H1 (cell line): ENCODE measurements at regions not wholly inside any gene's neighbourhood (a gene's known extent, or its start where the extent isn't known, plus 50 kb on each side); places are given as distances from the start of the nearest gene placed in this dataset.

Experiments
- CTCF ChIA-PET: fragments of 300-600 bp; sonication (Branson Sonifier 250); formaldehyde crosslinking; loops from one replicate; lab custom pipeline; 2021; ENCODE audit not compliant: partially characterized antibody; lab: Charles Lee
- POLR2A ChIA-PET: fragments of 300-600 bp; sonication (Branson Sonifier 250); formaldehyde crosslinking; loops from one replicate; lab custom pipeline; 2021; ENCODE audit warnings: inconsistent platforms; ENCODE audit not compliant: partially characterized antibody; lab: Charles Lee
- DNase-seq, 2 experiments: peaks; one replicate each; pipeline versions ENCODE4 v3.0.0 to v3.0.0-alpha.2; 2010 to 2022; ENCODE audit warnings: low spot score in 2 of 2, low read depth in 1 of 2, mixed read lengths in 1 of 2
- FAIRE-seq: peaks from 2 replicates; lab custom pipeline; 2011; peaks lifted over from hg19 to GRCh38; lab: Jason Lieb, UNC
- H2AFZ ChIP-seq: 2 replicates; pipeline ENCODE4 v1.8.1; 2012; ENCODE audit warnings: low read length, inconsistent platforms
- H2AK5ac ChIP-seq: 2 replicates; pipeline ENCODE4 v1.6.1; 2013; ENCODE audit warnings: low read depth, low read length
- H2BK120ac ChIP-seq: replicated peaks from 2 replicates; pipeline ENCODE3; 2013; ENCODE audit warnings: low read depth, low read length, inconsistent platforms
- H2BK12ac ChIP-seq: 2 replicates; pipeline ENCODE4 v1.6.1; 2013; ENCODE audit warnings: low read depth, low read length
- H2BK15ac ChIP-seq: 2 replicates; pipeline ENCODE4 v1.6.1; 2013; ENCODE audit warnings: low read length
- H2BK20ac ChIP-seq: 2 replicates; pipeline ENCODE4 v1.6.1; 2013; ENCODE audit warnings: low read length
- H2BK5ac ChIP-seq: 2 replicates; pipeline ENCODE4 v1.6.1; 2013; ENCODE audit warnings: low read depth, low read length
- H3K14ac ChIP-seq: 2 replicates; pipeline ENCODE4 v1.6.1; 2013; ENCODE audit warnings: inconsistent platforms; ENCODE audit not compliant: insufficient read length
- H3K18ac ChIP-seq: 2 replicates; pipeline ENCODE4 v1.6.1; 2013; ENCODE audit warnings: low read length; ENCODE audit errors: extremely low read depth
- H3K23ac ChIP-seq: 2 replicates; pipeline ENCODE4 v1.6.1; 2013; ENCODE audit warnings: inconsistent platforms; ENCODE audit not compliant: insufficient read length
- H3K23me2 ChIP-seq: 2 replicates; pipeline ENCODE4 v1.6.1; 2013; ENCODE audit warnings: low read depth, low read length
- H3K27ac ChIP-seq: 2 replicates; pipeline ENCODE4 v1.6.1; 2011; ENCODE audit warnings: low read depth, low read length, inconsistent platforms
- H3K27me3 ChIP-seq, 4 experiments: replicated peaks in 1 of 4; 1 replicate in 1 of 4; 2 replicates in 3 of 4; pipeline versions ENCODE4 v1.6.1 to v1.8.1; 2011 to 2013; ENCODE audit warnings: low read length in 3 of 4, mild to moderate bottlenecking in 3 of 4, inconsistent platforms in 2 of 4, mixed read lengths in 2 of 4, moderate library complexity in 1 of 4; ENCODE audit not compliant: control insufficient read depth in 3 of 4, insufficient read depth in 3 of 4; ENCODE audit errors: extremely low read depth in 1 of 4
- H3K36me3 ChIP-seq, 4 experiments: 2 replicates each; pipeline versions ENCODE4 v1.6.1 to v1.8.1; 2011 to 2013; ENCODE audit warnings: mild to moderate bottlenecking in 4 of 4, low read length in 3 of 4, moderate library complexity in 2 of 4, control low read depth in 1 of 4, inconsistent platforms in 1 of 4; ENCODE audit not compliant: insufficient read depth in 4 of 4, control insufficient read depth in 2 of 4
- H3K4ac ChIP-seq: replicated peaks from 2 replicates; pipeline ENCODE3; 2013; ENCODE audit warnings: low read length, low read depth, mixed read lengths, inconsistent platforms; ENCODE audit not compliant: insufficient read length
- H3K4me1 ChIP-seq, 4 experiments: replicated peaks in 1 of 4; 1 replicate in 1 of 4; 2 replicates in 3 of 4; pipeline versions ENCODE4 v1.6.1 to v1.8.1; 2011 to 2013; ENCODE audit warnings: low read length in 3 of 4, inconsistent platforms in 2 of 4, mixed read lengths in 1 of 4; ENCODE audit not compliant: insufficient read depth in 4 of 4, control insufficient read depth in 3 of 4
- H3K4me2 ChIP-seq, 2 experiments: 2 replicates each; pipeline versions ENCODE4 v1.6.1 to v1.8.1; 2011 to 2013; ENCODE audit warnings: low read depth in 2 of 2, low read length in 2 of 2, control low read depth in 1 of 2, inconsistent platforms in 1 of 2, mild to moderate bottlenecking in 1 of 2; ENCODE audit not compliant: insufficient read depth in 1 of 2
- H3K4me3 ChIP-seq, 4 experiments: fragments of 200-600, 300-600 bp in 1 of 4; sonication (generic), shearing (Covaris generic), sonication (Bioruptor Twin) in 1 of 4; 2 replicates each; pipeline versions ENCODE4 v1.5.1 to v1.8.1; 2011 to 2016; ENCODE audit warnings: low read length in 4 of 4, low read depth in 3 of 4, control low read depth in 2 of 4, inconsistent platforms in 2 of 4, mild to moderate bottlenecking in 2 of 4, mixed read lengths in 1 of 4, moderate library complexity in 1 of 4; ENCODE audit not compliant: insufficient read depth in 2 of 4; ENCODE audit errors: extremely low read depth in 1 of 4
- H3K56ac ChIP-seq: replicated peaks from 2 replicates; pipeline ENCODE3; 2013; ENCODE audit warnings: low read depth, mild to moderate bottlenecking, mixed read lengths, low read length, inconsistent platforms; ENCODE audit not compliant: insufficient read length
- H3K79me1 ChIP-seq: 2 replicates; pipeline ENCODE4 v1.6.1; 2013; ENCODE audit warnings: low read depth, low read length, control low read depth
- H3K79me2 ChIP-seq, 2 experiments: 2 replicates each; pipeline versions ENCODE4 v1.6.1 to v1.8.1; 2012 to 2013; ENCODE audit warnings: low read length in 2 of 2, mild to moderate bottlenecking in 2 of 2, inconsistent platforms in 1 of 2; ENCODE audit not compliant: insufficient read depth in 2 of 2, control insufficient read depth in 1 of 2
- H3K9ac ChIP-seq, 4 experiments: replicated peaks in 1 of 4; 1 replicate in 1 of 4; 2 replicates in 3 of 4; pipeline versions ENCODE4 v1.6.1 to v1.8.1; 2011 to 2013; ENCODE audit warnings: low read depth in 3 of 4, low read length in 3 of 4, control low read depth in 2 of 4, mild to moderate bottlenecking in 2 of 4, moderate library complexity in 2 of 4, inconsistent platforms in 1 of 4; ENCODE audit errors: extremely low read depth in 1 of 4
- H3K9me3 ChIP-seq, 2 experiments: 2 replicates each; pipeline versions ENCODE4 v1.6.1 to v1.8.1; 2012 to 2013; ENCODE audit warnings: mild to moderate bottlenecking in 2 of 2, moderate library complexity in 2 of 2, control low read depth in 1 of 2, inconsistent platforms in 1 of 2, low read depth in 1 of 2, low read length in 1 of 2, mixed read lengths in 1 of 2; ENCODE audit not compliant: insufficient read depth in 2 of 2
- H4K20me1 ChIP-seq, 2 experiments: replicated peaks in 1 of 2; 2 replicates each; pipeline versions ENCODE3 to v1.8.1; 2011 to 2013; ENCODE audit warnings: inconsistent platforms in 2 of 2, low read length in 2 of 2, mild to moderate bottlenecking in 1 of 2; ENCODE audit not compliant: insufficient read depth in 2 of 2, control insufficient read depth in 1 of 2
- H4K5ac ChIP-seq: 2 replicates; pipeline ENCODE4 v1.6.1; 2013; ENCODE audit warnings: low read length, low read depth, mixed read lengths, inconsistent platforms; ENCODE audit not compliant: insufficient read length
- H4K8ac ChIP-seq: 2 replicates; pipeline ENCODE4 v1.8.0; 2013; ENCODE audit warnings: mild to moderate bottlenecking, moderate library complexity, low read length, inconsistent platforms; ENCODE audit not compliant: insufficient read depth; ENCODE audit errors: extremely low read depth
- H4K91ac ChIP-seq: replicated peaks from 2 replicates; pipeline ENCODE3; 2013; ENCODE audit warnings: low read length, mixed read lengths, inconsistent platforms; ENCODE audit not compliant: insufficient read length
- CTBP2 ChIP-seq: IDR thresholded peaks from 2 replicates; pipeline ENCODE4 v1.7.0; 2011; ENCODE audit warnings: borderline replicate concordance, mild to moderate bottlenecking, moderate library complexity, mixed read lengths, low read length; ENCODE audit not compliant: insufficient read depth, insufficient read length
- EP300 ChIP-seq, 2 experiments: IDR thresholded peaks; 1 replicate in 1 of 2; 2 replicates in 1 of 2; pipeline ENCODE4 v1.6.1; 2011 to 2012; ENCODE audit warnings: low read depth in 2 of 2, low read length in 2 of 2, mild to moderate bottlenecking in 2 of 2, borderline replicate concordance in 1 of 2, inconsistent platforms in 1 of 2, moderate library complexity in 1 of 2
- KDM4A ChIP-seq: IDR thresholded peaks from one replicate; pipeline ENCODE4 v1.7.1; 2012; ENCODE audit warnings: low read depth, mild to moderate bottlenecking, moderate library complexity, low read length, inconsistent platforms; ENCODE audit not compliant: severe bottlenecking
- SIN3A ChIP-seq, 2 experiments: IDR thresholded peaks in 1 of 2; conservative IDR thresholded peaks in 1 of 2; 2 replicates each; pipeline ENCODE4 v1.6.1; 2011 to 2012; ENCODE audit warnings: low read length in 2 of 2, improper control_type of control experiment in 1 of 2, low read depth in 1 of 2, mild to moderate bottlenecking in 1 of 2

GRCh38 chr4:134548052-134548628 is 346.6 kb upstream of the PABPC4L start:
- ChIA-PET POLR2A (no interaction called here), CTCF (interaction anchor here (0.6 kb wide), 1 partner anchor 1977 kb away, joined by 3 read pairs; no protein-coding TSS in a partner anchor)
- Histone ChIP-seq H2BK20ac (no peak overlapping the region), H3K27ac (no peak overlapping the region), H4K91ac (no peak overlapping the region), H3K27me3 (peaks cover 0 to 2% (median 0%) of the 10 kb centered on the region in 4 experiments; a peak in 1 of 7 replicates), H3K4ac (no peak overlapping the region), H2BK15ac (no peak overlapping the region), H4K5ac (no peak overlapping the region), H2BK5ac (no peak overlapping the region), H2AFZ (no peak overlapping the region), H2BK12ac (no peak overlapping the region), H3K4me2 (no peak overlapping the region), H3K23ac (no peak overlapping the region), H3K18ac (no peak overlapping the region), H3K23me2 (no peaks in the 10 kb centered on the region), H3K79me2 (no peaks in the 10 kb centered on the region), H3K9ac (no peak overlapping the region), H3K4me3 (no peak overlapping the region), H4K20me1 (no peaks in the 10 kb centered on the region), H3K14ac (no peak overlapping the region), H3K56ac (no peak overlapping the region), H3K36me3 (peaks cover 0 to 5% (median 0%) of the 10 kb centered on the region in 4 experiments; a peak in 2 of 8 replicates), H3K4me1 (peaks cover 0 to 9% (median 4%) of the 10 kb centered on the region in 4 experiments; a peak in 2 of 7 replicates), H3K79me1 (no peaks in the 10 kb centered on the region), H2AK5ac (no peak overlapping the region), H2BK120ac (no peak overlapping the region), H3K9me3 (peaks cover 4 to 9% of the 10 kb centered on the region in 2 experiments), H4K8ac (no peak overlapping the region)
- FAIRE-seq (no peak), DNase-seq (no peak)
- TF ChIP-seq CTBP2 (no peak), EP300 (IDR thresholded peaks at IDR 0.05; ENCODE audit: borderline replicate concordance in 1 of 2, low read depth in 2 of 2, low read length in 2 of 2) (no peak), KDM4A (no peak), SIN3A (conservative IDR thresholded peaks at IDR 0.05 in 1 of 2, IDR thresholded peaks at IDR 0.05 in 1 of 2; ENCODE audit: low read depth in 1 of 2, low read length in 2 of 2) (no peak)
